ENCODE measurements at regions not wholly inside any gene's neighbourhood (a gene's known extent, or its start where the extent isn't known, plus 50 kb on each side); places are given as distances from the start of the nearest gene placed in this dataset.
"Not testable (repeated sequence)": the region's sequence is repeated elsewhere in the genome, so short reads cannot be mapped to it uniquely, and the experiment has no call there.

DNA sequence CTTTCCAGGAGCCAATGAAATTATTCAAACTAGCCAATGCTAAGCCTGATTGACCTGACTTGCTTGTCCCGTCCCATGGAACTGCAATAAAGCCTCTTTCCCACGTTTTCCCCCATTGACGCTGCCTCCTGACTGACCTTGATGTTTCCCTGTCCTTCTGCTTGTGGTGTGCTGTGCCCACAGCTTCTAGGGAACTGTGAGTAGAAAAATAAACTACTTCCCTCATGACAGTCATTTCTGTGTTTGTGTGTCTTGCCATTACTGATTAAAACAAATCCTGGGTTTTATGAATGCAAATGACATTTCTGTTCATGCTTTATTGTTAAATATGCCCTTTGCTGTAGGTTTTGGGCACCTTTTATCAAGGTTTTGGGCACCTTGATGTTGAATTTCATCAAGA lies 91.3 kb upstream of the ABI1 start:
- no CpG with 5 or more reads among the region's 3 CpGs for WGBS (ENCODE audit: insufficient coverage, insufficient read length)
- Histone ChIP-seq H3K9me3 (ENCODE audit: control insufficient read depth, insufficient read depth, low read length) (no peaks in the 10 kb centered on the region), H3K4me1 (ENCODE audit: control insufficient read depth, insufficient read depth, low read length) (no peaks in the 10 kb centered on the region), H3K4me3 (ENCODE audit: low read length) (no peak overlapping the region), H3K36me3 (ENCODE audit: control insufficient read depth, insufficient read depth, low read length) (no peaks in the 10 kb centered on the region), H3K27ac (ENCODE audit: low read length) (no peak overlapping the region), H3K27me3 (ENCODE audit: control insufficient read depth, insufficient read depth, low read length) (no peaks in the 10 kb centered on the region)
- DNase-seq (ENCODE audit: low read depth, low spot score) = no peak

GRCh38 chr10:26951650-26952049 lies 90.9 kb upstream of the ABI1 start:
- Histone ChIP-seq H3K4me3 (ENCODE audit: low read length) (no peak overlapping the region), H3K27ac (ENCODE audit: low read length) (no peak overlapping the region), H3K36me3 (ENCODE audit: control insufficient read depth, insufficient read depth, low read length) (no peaks in the 10 kb centered on the region), H3K27me3 (ENCODE audit: control insufficient read depth, insufficient read depth, low read length) (no peaks in the 10 kb centered on the region), H3K9me3 (ENCODE audit: control insufficient read depth, insufficient read depth, low read length) (no peaks in the 10 kb centered on the region), H3K4me1 (ENCODE audit: control insufficient read depth, insufficient read depth, low read length) (no peaks in the 10 kb centered on the region)
- WGBS (ENCODE audit: insufficient coverage, insufficient read length) = no CpG with 5 or more reads among the region's 1 CpG
- DNase-seq (ENCODE audit: low read depth, low spot score) = no peak

- Histone ChIP-seq H3K27me3 (ENCODE audit: control insufficient read depth, insufficient read depth, low read length) (no peaks in the 10 kb centered on the region), H3K36me3 (ENCODE audit: control insufficient read depth, insufficient read depth, low read length) (no peaks in the 10 kb centered on the region), H3K4me3 (ENCODE audit: low read length) (no peak overlapping the region), H3K4me1 (ENCODE audit: control insufficient read depth, insufficient read depth, low read length) (no peaks in the 10 kb centered on the region), H3K9me3 (ENCODE audit: control insufficient read depth, insufficient read depth, low read length) (no peaks in the 10 kb centered on the region), H3K27ac (ENCODE audit: low read length) (no peak overlapping the region)
- DNase-seq (ENCODE audit: low read depth, low spot score) = no peak
These were observed 90.2 kb upstream of the ABI1 start for GRCh38 chr10:26950934-26951333.

DNA sequence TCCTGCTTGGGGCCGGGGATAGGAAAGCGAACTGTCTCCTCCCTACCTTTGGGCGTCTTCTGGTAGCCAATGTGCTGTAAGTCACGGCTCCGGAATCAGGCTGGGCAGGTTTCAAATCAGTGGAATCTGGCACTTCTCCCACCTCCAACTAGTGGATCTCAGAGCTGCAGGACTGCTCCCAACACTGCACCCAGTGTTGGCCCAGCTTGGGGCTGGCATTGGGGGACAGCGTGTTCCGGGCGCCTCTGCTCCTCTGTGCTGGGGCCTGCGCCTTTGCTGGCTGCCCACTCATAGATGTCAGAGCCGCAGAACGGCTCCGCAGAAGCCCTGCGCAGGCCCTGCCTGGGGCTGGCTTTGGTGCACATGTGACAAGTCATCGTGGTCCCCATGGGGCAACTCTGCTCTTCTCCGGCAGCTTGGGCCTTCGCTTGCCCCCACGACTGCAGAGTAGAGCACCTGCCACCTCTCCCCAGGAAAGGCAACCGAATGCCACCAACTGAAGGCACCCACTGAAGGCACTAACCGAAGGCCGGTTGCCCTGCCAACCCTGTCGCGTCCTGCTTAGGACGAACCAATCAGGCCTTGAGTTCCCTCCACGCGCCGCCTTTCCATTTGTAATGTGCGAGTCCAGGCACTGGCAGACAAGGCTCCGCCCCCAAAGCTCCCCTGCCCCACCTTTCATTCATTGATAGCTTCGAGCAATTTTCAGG lies 85.5 kb upstream of the ABI1 start:
- DNase-seq (ENCODE audit: low read depth, low spot score) = no peak
- no peaks in the 10 kb centered on the region for H3K27me3 ChIP-seq (ENCODE audit: control insufficient read depth, insufficient read depth, low read length)
- WGBS (ENCODE audit: insufficient coverage, insufficient read length) = no CpG with 5 or more reads among the region's 29 CpGs
- H3K36me3 ChIP-seq (ENCODE audit: control insufficient read depth, insufficient read depth, low read length) = no peaks in the 10 kb centered on the region
- H3K4me1 ChIP-seq (ENCODE audit: control insufficient read depth, insufficient read depth, low read length) = no peaks in the 10 kb centered on the region
- no peak overlapping the region for H3K4me3 ChIP-seq (ENCODE audit: low read length)
- H3K27ac ChIP-seq (ENCODE audit: low read length) = no peak overlapping the region
- no peaks in the 10 kb centered on the region for H3K9me3 ChIP-seq (ENCODE audit: control insufficient read depth, insufficient read depth, low read length)

DNA sequence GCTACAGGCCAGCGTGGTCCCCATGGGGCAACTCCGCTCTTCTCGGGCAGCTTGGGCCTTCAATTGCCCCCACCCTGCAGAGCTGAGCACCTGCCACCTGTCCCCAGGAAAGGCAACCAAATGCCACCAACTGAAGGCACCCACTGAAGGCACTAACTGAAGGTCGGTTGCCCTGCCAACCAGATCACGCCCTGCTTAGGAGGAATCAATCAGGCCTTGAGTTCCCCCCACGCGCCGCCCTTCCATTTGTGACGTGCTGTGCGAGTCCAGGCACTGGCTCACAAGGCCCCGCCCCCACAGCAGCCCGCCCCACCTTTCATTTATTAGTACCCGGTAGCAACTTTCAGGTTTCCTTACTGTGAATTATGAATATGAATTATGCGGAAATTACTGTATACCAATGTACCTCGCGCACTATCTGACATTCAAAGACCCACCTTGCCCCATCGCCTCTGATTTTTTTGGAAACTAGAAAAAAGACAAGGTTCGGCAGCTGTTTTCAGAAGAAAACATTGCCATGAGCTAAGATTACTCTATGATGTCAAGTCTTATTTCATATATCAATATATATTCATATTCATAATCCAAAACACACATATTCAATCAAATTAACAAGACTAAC lies 83.6 kb upstream of the ABI1 start:
- H3K4me3 ChIP-seq (ENCODE audit: low read length) = no peak overlapping the region
- DNase-seq (ENCODE audit: low read depth, low spot score) = no peak
- H3K27ac ChIP-seq (ENCODE audit: low read length) = no peak overlapping the region
- no peaks in the 10 kb centered on the region for H3K27me3 ChIP-seq (ENCODE audit: control insufficient read depth, insufficient read depth, low read length)
- no peaks in the 10 kb centered on the region for H3K9me3 ChIP-seq (ENCODE audit: control insufficient read depth, insufficient read depth, low read length)
- no CpG with 5 or more reads among the region's 18 CpGs for WGBS (ENCODE audit: insufficient coverage, insufficient read length)
- no peaks in the 10 kb centered on the region for H3K4me1 ChIP-seq (ENCODE audit: control insufficient read depth, insufficient read depth, low read length)
- no peaks in the 10 kb centered on the region for H3K36me3 ChIP-seq (ENCODE audit: control insufficient read depth, insufficient read depth, low read length)

DNA sequence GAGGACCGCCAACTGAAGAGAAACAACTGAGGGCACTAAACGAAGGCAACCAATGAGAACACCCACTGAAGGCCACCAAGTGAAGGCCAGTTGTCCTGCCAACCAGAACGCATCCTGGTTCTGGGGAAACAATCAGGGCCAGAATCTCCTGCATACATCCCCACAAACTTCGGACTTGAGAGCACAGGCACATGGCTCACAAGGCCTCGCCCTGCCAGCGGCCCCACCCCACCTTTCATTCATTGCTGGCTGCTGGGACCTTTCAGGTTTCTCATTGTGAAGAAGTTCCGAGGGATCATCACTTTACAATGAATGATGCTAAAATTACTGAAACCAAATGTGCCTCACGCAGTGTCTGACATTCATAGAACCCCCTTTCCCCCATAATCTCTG lies 79.2 kb upstream of the ABI1 start:
- Histone ChIP-seq H3K4me3 (ENCODE audit: low read length) (no peak overlapping the region), H3K27me3 (ENCODE audit: control insufficient read depth, insufficient read depth, low read length) (no peaks in the 10 kb centered on the region), H3K4me1 (ENCODE audit: control insufficient read depth, insufficient read depth, low read length) (no peaks in the 10 kb centered on the region), H3K27ac (ENCODE audit: low read length) (no peak overlapping the region), H3K9me3 (ENCODE audit: control insufficient read depth, insufficient read depth, low read length) (no peaks in the 10 kb centered on the region), H3K36me3 (ENCODE audit: control insufficient read depth, insufficient read depth, low read length) (no peaks in the 10 kb centered on the region)
- no CpG with 5 or more reads among the region's 8 CpGs for WGBS (ENCODE audit: insufficient coverage, insufficient read length)
- no peak for DNase-seq (ENCODE audit: low read depth, low spot score)

DNA sequence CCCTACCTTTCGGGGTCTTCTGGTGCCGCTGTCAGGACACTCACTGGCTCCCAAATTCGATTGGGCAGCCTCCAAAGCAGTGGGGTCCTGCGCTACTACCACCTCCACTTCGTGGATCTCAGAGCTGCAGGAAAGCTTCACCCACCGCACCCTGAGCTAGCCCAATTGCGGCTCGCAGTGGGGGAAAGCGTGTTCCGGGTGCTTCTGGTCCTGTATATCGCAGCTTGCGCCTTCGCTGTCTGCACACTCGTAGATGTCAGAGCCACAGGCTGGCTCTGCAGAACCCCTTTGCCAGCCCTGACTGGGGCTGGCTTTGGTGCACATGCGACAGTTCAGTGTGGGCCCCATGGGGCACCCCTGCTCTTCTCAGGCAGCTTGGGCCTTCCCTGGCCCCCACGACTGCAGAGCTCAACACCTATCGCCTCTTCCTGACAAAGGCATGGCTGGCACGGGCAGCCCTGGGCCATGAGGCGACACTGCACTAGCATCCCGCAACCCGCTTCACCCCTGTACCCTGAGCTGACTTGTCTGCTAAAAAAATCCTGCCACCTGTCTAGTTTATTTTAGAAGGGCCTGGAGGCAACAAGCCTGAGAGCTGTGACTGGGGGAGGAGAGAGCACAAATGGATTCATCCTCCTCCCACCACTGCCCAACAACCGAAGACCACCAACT lies 78.7 kb upstream of the ABI1 start:
- no peak for DNase-seq (ENCODE audit: low read depth, low spot score)
- Histone ChIP-seq H3K27me3 (ENCODE audit: control insufficient read depth, insufficient read depth, low read length) (no peaks in the 10 kb centered on the region), H3K9me3 (ENCODE audit: control insufficient read depth, insufficient read depth, low read length) (no peaks in the 10 kb centered on the region), H3K36me3 (ENCODE audit: control insufficient read depth, insufficient read depth, low read length) (no peaks in the 10 kb centered on the region), H3K4me1 (ENCODE audit: control insufficient read depth, insufficient read depth, low read length) (no peaks in the 10 kb centered on the region), H3K27ac (ENCODE audit: low read length) (no peak overlapping the region), H3K4me3 (ENCODE audit: low read length) (no peak overlapping the region)
- no CpG with 5 or more reads among the region's 22 CpGs for WGBS (ENCODE audit: insufficient coverage, insufficient read length)

DNA sequence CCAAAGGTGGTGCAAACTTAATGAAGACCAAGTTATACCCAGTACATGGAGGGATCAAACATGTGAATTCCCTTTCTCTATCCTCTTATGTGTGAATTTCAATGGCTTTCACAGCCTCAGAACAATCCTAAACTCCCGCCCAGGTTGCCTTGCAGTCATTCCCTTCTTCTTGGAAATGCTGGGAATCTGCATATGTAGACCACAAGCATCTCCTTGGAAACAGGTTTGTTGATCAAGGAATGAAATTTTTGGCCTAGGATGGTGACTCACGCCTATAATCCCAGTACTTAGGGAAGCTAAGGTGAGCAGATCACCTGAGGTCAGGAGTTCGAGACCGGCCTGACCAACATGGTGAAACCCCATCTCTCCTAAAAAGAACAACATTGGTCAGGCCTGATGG lies 77.8 kb upstream of the ABI1 start:
- H3K27ac ChIP-seq (ENCODE audit: low read length) = no peak overlapping the region
- no peak for DNase-seq (ENCODE audit: low read depth, low spot score)
- no peaks in the 10 kb centered on the region for H3K27me3 ChIP-seq (ENCODE audit: control insufficient read depth, insufficient read depth, low read length)
- H3K36me3 ChIP-seq (ENCODE audit: control insufficient read depth, insufficient read depth, low read length) = no peaks in the 10 kb centered on the region
- WGBS (ENCODE audit: insufficient coverage, insufficient read length) = no CpG with 5 or more reads among the region's 4 CpGs
- no peaks in the 10 kb centered on the region for H3K9me3 ChIP-seq (ENCODE audit: control insufficient read depth, insufficient read depth, low read length)
- no peak overlapping the region for H3K4me3 ChIP-seq (ENCODE audit: low read length)
- H3K4me1 ChIP-seq (ENCODE audit: control insufficient read depth, insufficient read depth, low read length) = no peaks in the 10 kb centered on the region

GRCh38 chr10:26937371-26937770 lies 76.6 kb upstream of the ABI1 start:
- no peak overlapping the region for H3K27ac ChIP-seq (ENCODE audit: low read length)
- no peak for DNase-seq (ENCODE audit: low read depth, low spot score)
- H3K27me3 ChIP-seq (ENCODE audit: control insufficient read depth, insufficient read depth, low read length) = no peaks in the 10 kb centered on the region
- H3K4me3 ChIP-seq (ENCODE audit: low read length) = no peak overlapping the region
- no peaks in the 10 kb centered on the region for H3K4me1 ChIP-seq (ENCODE audit: control insufficient read depth, insufficient read depth, low read length)
- H3K36me3 ChIP-seq (ENCODE audit: control insufficient read depth, insufficient read depth, low read length) = no peaks in the 10 kb centered on the region
- H3K9me3 ChIP-seq (ENCODE audit: control insufficient read depth, insufficient read depth, low read length) = no peaks in the 10 kb centered on the region
- whole genome bisulfite sequencing (ENCODE audit: insufficient coverage, insufficient read length) = no CpG with 5 or more reads among the region's 3 CpGs

DNA sequence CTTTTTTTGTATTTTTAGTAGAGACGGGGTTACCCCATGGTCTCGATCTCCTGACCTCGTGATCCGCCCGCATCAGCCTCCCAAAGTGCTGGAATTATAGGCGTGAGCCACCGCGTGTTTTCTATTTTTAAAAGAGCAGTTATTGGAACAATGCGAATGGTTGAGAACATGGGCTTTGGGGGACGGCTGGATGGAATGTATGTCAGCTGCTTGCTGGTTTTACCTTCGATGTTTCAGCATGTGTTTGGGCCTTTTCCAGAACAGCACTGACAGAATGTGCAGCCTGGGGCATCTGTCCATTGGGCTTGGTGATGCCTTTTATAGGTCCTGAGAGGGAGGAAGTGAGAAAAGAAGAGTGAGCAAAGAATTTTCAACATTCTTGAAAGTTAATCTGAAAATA lies 73.4 kb upstream of the ABI1 start:
- not testable (repeated sequence) for DNase-seq (ENCODE audit: low read depth, low spot score); H3K4me3 ChIP-seq (ENCODE audit: low read length); H3K4me1 ChIP-seq (ENCODE audit: control insufficient read depth, insufficient read depth, low read length); H3K27ac ChIP-seq (ENCODE audit: low read length); H3K36me3 ChIP-seq (ENCODE audit: control insufficient read depth, insufficient read depth, low read length); H3K9me3 ChIP-seq (ENCODE audit: control insufficient read depth, insufficient read depth, low read length); H3K27me3 ChIP-seq (ENCODE audit: control insufficient read depth, insufficient read depth, low read length)
- no CpG with 5 or more reads among the region's 11 CpGs for WGBS (ENCODE audit: insufficient coverage, insufficient read length)

DNA sequence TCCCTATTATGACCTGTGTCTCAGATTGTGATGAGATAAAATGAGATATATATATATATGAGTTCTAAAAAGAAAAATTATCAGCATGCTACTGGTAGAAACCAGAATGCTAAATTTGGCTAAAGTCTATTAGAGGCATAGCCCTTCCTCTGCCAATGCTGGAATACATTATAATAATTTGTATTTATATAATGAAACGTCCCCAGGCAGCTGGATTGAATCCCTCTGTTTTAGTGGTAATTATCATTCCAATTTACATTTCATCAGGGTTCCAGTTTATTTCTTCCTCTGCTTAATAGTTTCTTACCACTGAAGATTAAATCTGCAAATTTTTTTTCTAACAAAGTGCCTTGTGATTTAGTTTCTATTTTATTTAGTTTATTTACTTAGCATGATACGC lies 71.8 kb upstream of the ABI1 start:
- no peak overlapping the region for H3K4me3 ChIP-seq (ENCODE audit: low read length)
- no CpG with 5 or more reads among the region's 2 CpGs for WGBS (ENCODE audit: insufficient coverage, insufficient read length)

More for the DNA sequence above, 71.8 kb upstream of the ABI1 start:
- Histone ChIP-seq H3K36me3 (ENCODE audit: control insufficient read depth, insufficient read depth, low read length) (no peaks in the 10 kb centered on the region), H3K4me1 (ENCODE audit: control insufficient read depth, insufficient read depth, low read length) (no peaks in the 10 kb centered on the region), H3K27ac (ENCODE audit: low read length) (no peak overlapping the region), H3K27me3 (ENCODE audit: control insufficient read depth, insufficient read depth, low read length) (no peaks in the 10 kb centered on the region), H3K9me3 (ENCODE audit: control insufficient read depth, insufficient read depth, low read length) (no peaks in the 10 kb centered on the region)
- no peak for DNase-seq (ENCODE audit: low read depth, low spot score)
